ENCODE measurements at regions not wholly inside any gene's neighbourhood (a gene's known extent, or its start where the extent isn't known, plus 50 kb on each side); places are given as distances from the start of the nearest gene placed in this dataset.

- TF ChIP-seq POLR2A (IDR thresholded peaks at IDR 0.05; ENCODE audit: low read depth) (no peak), POLR2AphosphoS5 (IDR thresholded peaks at IDR 0.05) (no peak)
These were observed 67.8 kb upstream of the ARL4C start for GRCh38 chr2:234564699-234565098.

Measured in esophagus muscularis mucosa (tissue), 2 donors.